ENCODE measurements at regions not wholly inside any gene's neighbourhood (a gene's known extent, or its start where the extent isn't known, plus 50 kb on each side); places are given as distances from the start of the nearest gene placed in this dataset.

GRCh38 chr10:85265121-85265520 is 936.7 kb downstream of the CCSER2 start (continued):
- TF ChIP-seq ZBTB11 (tag by site-specific recombination; conservative IDR thresholded peaks at IDR 0.05; ENCODE audit: low read depth) = no peak

- POLR2A ChIA-PET = no interaction called here
- CTCF ChIA-PET = no interaction called here
- Histone ChIP-seq H3K36me3 (ENCODE audit: control insufficient read depth in 2 of 2, insufficient read depth in 1 of 2, low read length in 2 of 2) (no peaks in the 10 kb centered on the region), H3K9me3 (ENCODE audit: control insufficient read depth, insufficient read depth, low read depth, low read length) (no peaks in the 10 kb centered on the region; the same call in 1 of the 2 replicates), H3K4me1 (ENCODE audit: control insufficient read depth, insufficient read depth, low read length) (no peaks in the 10 kb centered on the region), H3K27ac (ENCODE audit: extremely low read depth, low read depth, low read length) (no peak overlapping the region), H3K4me3 (ENCODE audit: low read depth, low read length) (no peak overlapping the region)
- TF ChIP-seq HOXA7 (CRISPR knock-in tag; IDR thresholded peaks at IDR 0.05; ENCODE audit: borderline replicate concordance) (no peak), ZSCAN23 (tag by site-specific recombination; IDR thresholded peaks at IDR 0.05) (no peak), BCL11B (tag by site-specific recombination; IDR thresholded peaks at IDR 0.05; ENCODE audit: low read depth) (no peak), ZBTB20 (tag by site-specific recombination; IDR thresholded peaks at IDR 0.05) (no peak), ZFP69B (tag by site-specific recombination; IDR thresholded peaks at IDR 0.05) (no peak), ZNF514 (tag by site-specific recombination; IDR thresholded peaks at IDR 0.05) (no peak), ZNF501 (tag by site-specific recombination; IDR thresholded peaks at IDR 0.05) (no peak), RBAK (tag by site-specific recombination; IDR thresholded peaks at IDR 0.05) (no peak), SALL2 (tag by site-specific recombination; IDR thresholded peaks at IDR 0.05; ENCODE audit: borderline replicate concordance) (no peak), ZNF707 (tag by site-specific recombination; IDR thresholded peaks at IDR 0.05) (no peak), ZNF623 (tag by site-specific recombination; IDR thresholded peaks at IDR 0.05) (no peak), ZNF202 (tag by site-specific recombination; IDR thresholded peaks at IDR 0.05; ENCODE audit: borderline replicate concordance) (no peak), ZNF843 (tag by site-specific recombination; IDR thresholded peaks at IDR 0.05) (no peak), HOXC10 (CRISPR knock-in tag; IDR thresholded peaks at IDR 0.05) (no peak)
- TF ChIP-seq, protein P1, sequence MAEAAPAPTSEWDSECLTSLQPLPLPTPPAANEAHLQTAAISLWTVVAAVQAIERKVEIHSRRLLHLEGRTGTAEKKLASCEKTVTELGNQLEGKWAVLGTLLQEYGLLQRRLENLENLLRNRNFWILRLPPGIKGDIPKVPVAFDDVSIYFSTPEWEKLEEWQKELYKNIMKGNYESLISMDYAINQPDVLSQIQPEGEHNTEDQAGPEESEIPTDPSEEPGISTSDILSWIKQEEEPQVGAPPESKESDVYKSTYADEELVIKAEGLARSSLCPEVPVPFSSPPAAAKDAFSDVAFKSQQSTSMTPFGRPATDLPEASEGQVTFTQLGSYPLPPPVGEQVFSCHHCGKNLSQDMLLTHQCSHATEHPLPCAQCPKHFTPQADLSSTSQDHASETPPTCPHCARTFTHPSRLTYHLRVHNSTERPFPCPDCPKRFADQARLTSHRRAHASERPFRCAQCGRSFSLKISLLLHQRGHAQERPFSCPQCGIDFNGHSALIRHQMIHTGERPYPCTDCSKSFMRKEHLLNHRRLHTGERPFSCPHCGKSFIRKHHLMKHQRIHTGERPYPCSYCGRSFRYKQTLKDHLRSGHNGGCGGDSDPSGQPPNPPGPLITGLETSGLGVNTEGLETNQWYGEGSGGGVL (tag by site-specific recombination; IDR thresholded peaks at IDR 0.05) = no peak
- TF ChIP-seq, protein P2, sequence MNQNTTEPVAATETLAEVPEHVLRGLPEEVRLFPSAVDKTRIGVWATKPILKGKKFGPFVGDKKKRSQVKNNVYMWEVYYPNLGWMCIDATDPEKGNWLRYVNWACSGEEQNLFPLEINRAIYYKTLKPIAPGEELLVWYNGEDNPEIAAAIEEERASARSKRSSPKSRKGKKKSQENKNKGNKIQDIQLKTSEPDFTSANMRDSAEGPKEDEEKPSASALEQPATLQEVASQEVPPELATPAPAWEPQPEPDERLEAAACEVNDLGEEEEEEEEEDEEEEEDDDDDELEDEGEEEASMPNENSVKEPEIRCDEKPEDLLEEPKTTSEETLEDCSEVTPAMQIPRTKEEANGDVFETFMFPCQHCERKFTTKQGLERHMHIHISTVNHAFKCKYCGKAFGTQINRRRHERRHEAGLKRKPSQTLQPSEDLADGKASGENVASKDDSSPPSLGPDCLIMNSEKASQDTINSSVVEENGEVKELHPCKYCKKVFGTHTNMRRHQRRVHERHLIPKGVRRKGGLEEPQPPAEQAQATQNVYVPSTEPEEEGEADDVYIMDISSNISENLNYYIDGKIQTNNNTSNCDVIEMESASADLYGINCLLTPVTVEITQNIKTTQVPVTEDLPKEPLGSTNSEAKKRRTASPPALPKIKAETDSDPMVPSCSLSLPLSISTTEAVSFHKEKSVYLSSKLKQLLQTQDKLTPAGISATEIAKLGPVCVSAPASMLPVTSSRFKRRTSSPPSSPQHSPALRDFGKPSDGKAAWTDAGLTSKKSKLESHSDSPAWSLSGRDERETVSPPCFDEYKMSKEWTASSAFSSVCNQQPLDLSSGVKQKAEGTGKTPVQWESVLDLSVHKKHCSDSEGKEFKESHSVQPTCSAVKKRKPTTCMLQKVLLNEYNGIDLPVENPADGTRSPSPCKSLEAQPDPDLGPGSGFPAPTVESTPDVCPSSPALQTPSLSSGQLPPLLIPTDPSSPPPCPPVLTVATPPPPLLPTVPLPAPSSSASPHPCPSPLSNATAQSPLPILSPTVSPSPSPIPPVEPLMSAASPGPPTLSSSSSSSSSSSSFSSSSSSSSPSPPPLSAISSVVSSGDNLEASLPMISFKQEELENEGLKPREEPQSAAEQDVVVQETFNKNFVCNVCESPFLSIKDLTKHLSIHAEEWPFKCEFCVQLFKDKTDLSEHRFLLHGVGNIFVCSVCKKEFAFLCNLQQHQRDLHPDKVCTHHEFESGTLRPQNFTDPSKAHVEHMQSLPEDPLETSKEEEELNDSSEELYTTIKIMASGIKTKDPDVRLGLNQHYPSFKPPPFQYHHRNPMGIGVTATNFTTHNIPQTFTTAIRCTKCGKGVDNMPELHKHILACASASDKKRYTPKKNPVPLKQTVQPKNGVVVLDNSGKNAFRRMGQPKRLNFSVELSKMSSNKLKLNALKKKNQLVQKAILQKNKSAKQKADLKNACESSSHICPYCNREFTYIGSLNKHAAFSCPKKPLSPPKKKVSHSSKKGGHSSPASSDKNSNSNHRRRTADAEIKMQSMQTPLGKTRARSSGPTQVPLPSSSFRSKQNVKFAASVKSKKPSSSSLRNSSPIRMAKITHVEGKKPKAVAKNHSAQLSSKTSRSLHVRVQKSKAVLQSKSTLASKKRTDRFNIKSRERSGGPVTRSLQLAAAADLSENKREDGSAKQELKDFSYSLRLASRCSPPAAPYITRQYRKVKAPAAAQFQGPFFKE (tag by site-specific recombination; IDR thresholded peaks at IDR 0.05; ENCODE audit: borderline replicate concordance) = no peak
- TF ChIP-seq, protein P3, sequence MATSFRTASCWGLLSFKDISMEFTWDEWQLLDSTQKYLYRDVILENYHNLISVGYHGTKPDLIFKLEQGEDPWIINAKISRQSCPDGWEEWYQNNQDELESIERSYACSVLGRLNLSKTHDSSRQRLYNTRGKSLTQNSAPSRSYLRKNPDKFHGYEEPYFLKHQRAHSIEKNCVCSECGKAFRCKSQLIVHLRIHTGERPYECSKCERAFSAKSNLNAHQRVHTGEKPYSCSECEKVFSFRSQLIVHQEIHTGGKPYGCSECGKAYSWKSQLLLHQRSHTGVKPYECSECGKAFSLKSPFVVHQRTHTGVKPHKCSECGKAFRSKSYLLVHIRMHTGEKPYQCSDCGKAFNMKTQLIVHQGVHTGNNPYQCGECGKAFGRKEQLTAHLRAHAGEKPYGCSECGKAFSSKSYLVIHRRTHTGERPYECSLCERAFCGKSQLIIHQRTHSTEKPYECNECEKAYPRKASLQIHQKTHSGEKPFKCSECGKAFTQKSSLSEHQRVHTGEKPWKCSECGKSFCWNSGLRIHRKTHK (tag by site-specific recombination; IDR thresholded peaks at IDR 0.05) = no peak
- TF ChIP-seq, protein P4, sequence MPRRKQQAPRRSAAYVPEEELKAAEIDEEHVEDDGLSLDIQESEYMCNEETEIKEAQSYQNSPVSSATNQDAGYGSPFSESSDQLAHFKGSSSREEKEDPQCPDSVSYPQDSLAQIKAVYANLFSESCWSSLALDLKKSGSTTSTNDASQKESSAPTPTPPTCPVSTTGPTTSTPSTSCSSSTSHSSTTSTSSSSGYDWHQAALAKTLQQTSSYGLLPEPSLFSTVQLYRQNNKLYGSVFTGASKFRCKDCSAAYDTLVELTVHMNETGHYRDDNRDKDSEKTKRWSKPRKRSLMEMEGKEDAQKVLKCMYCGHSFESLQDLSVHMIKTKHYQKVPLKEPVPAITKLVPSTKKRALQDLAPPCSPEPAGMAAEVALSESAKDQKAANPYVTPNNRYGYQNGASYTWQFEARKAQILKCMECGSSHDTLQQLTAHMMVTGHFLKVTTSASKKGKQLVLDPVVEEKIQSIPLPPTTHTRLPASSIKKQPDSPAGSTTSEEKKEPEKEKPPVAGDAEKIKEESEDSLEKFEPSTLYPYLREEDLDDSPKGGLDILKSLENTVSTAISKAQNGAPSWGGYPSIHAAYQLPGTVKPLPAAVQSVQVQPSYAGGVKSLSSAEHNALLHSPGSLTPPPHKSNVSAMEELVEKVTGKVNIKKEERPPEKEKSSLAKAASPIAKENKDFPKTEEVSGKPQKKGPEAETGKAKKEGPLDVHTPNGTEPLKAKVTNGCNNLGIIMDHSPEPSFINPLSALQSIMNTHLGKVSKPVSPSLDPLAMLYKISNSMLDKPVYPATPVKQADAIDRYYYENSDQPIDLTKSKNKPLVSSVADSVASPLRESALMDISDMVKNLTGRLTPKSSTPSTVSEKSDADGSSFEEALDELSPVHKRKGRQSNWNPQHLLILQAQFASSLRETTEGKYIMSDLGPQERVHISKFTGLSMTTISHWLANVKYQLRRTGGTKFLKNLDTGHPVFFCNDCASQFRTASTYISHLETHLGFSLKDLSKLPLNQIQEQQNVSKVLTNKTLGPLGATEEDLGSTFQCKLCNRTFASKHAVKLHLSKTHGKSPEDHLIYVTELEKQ (tag by site-specific recombination; IDR thresholded peaks at IDR 0.05; ENCODE audit: borderline replicate concordance) = no peak
- TF ChIP-seq, protein P5, sequence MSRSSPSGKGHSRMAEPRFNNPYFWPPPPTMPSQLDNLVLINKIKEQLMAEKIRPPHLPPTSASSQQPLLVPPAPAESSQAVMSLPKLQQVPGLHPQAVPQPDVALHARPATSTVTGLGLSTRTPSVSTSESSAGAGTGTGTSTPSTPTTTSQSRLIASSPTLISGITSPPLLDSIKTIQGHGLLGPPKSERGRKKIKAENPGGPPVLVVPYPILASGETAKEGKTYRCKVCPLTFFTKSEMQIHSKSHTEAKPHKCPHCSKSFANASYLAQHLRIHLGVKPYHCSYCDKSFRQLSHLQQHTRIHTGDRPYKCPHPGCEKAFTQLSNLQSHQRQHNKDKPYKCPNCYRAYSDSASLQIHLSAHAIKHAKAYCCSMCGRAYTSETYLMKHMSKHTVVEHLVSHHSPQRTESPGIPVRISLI (tag by site-specific recombination; IDR thresholded peaks at IDR 0.05) = no peak
Measured at GRCh38 chr10:85266808-85267207, 938.4 kb downstream of the CCSER2 start.
